ENCODE measurements at regions not wholly inside any gene's neighbourhood (a gene's known extent, or its start where the extent isn't known, plus 50 kb on each side); places are given as distances from the start of the nearest gene placed in this dataset.

- intact Hi-C loops (cut with DNase I) = no loop called here
- no peaks in the 10 kb centered on the region for H3K9me3 ChIP-seq
- H3K27me3 ChIP-seq (ENCODE audit: insufficient read depth in 3 of 3, low read length in 2 of 3) = no peaks in the 10 kb centered on the region
- DNase-seq (no peak), ATAC-seq (no peak)
- no peak overlapping the region for H3K4me3 ChIP-seq
- no peaks in the 10 kb centered on the region for H3K4me1 ChIP-seq
- H3K27ac ChIP-seq = no peak overlapping the region
- no peaks in the 10 kb centered on the region for H3K36me3 ChIP-seq (ENCODE audit: insufficient read depth in 1 of 2, low read depth in 1 of 2)
- 53 to 66% (median 58%) methylated on average over 6 of the region's 6 CpGs for WGBS, 3 donors
- no peak for TF ChIP-seq CTCF (IDR thresholded peaks at IDR 0.05)
Observed at GRCh38 chr2:113831161-113831560, 58.7 kb upstream of the ACTR3 start.

DNA sequence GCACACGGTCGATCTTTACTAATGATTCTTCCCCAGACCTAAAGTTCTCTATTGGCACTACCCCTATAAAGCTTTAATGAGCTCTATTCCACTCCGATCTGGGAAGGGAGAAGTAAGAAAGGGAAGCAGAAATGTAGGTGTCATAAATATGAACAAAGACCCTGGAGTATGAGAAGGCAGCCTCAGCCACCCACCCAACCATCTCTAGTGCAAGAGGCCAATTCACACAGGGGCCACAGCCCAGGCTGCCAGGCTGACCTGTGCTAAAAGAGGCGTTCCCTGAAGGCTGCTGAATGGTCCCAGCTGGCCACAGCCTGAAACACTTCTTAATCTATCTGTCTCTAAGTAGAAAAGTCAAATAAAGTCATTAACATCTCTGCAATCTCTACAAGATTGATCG is 60.1 kb upstream of the ACTR3 start:
- no peaks in the 10 kb centered on the region for H3K27me3 ChIP-seq (ENCODE audit: insufficient read depth in 3 of 3, low read length in 2 of 3)
- ATAC-seq (no peak), DNase-seq (no peak)
- no peaks in the 10 kb centered on the region for H3K36me3 ChIP-seq (ENCODE audit: insufficient read depth in 1 of 2, low read depth in 1 of 2)
- 64 to 80% (median 75%) methylated on average over 5 of the region's 5 CpGs for WGBS, 3 donors
- no peaks in the 10 kb centered on the region for H3K9me3 ChIP-seq
- intact Hi-C loops (cut with DNase I) = no loop called here
- no peak overlapping the region for H3K27ac ChIP-seq
- no peak for TF ChIP-seq CTCF (IDR thresholded peaks at IDR 0.05)
- H3K4me3 ChIP-seq = no peak overlapping the region
- H3K4me1 ChIP-seq = no peaks in the 10 kb centered on the region

DNA sequence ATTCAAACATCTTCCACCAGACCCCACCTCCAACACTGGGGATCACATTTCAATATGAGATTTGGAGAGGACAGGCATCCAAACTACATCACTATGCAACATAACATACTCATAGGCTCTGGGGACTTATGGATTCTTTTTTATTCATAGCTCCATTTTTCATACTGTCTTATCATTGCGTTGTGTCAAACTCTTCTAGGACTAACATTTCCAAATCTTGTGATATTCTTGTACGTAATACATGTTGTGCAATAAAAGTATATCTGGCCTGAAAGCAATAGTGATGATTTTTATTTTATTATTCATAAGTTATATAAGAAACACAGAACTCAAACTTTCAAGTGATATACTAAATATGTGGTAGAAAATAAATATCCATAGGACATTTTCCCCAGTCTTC is 60.6 kb upstream of the ACTR3 start:
- H3K27ac ChIP-seq = no peak overlapping the region
- no peaks in the 10 kb centered on the region for H3K27me3 ChIP-seq (ENCODE audit: insufficient read depth in 3 of 3, low read length in 2 of 3)
- DNase-seq (no peak), ATAC-seq (no peak)
- 89 to 93% (median 90%) methylated on average over 2 of the region's 2 CpGs for WGBS, 3 donors
- H3K4me1 ChIP-seq = no peaks in the 10 kb centered on the region
- H3K9me3 ChIP-seq = no peaks in the 10 kb centered on the region
- intact Hi-C loops (cut with DNase I) = no loop called here
- TF ChIP-seq CTCF (IDR thresholded peaks at IDR 0.05) = no peak
- H3K36me3 ChIP-seq (ENCODE audit: insufficient read depth in 1 of 2, low read depth in 1 of 2) = no peaks in the 10 kb centered on the region
- H3K4me3 ChIP-seq = no peak overlapping the region

DNA sequence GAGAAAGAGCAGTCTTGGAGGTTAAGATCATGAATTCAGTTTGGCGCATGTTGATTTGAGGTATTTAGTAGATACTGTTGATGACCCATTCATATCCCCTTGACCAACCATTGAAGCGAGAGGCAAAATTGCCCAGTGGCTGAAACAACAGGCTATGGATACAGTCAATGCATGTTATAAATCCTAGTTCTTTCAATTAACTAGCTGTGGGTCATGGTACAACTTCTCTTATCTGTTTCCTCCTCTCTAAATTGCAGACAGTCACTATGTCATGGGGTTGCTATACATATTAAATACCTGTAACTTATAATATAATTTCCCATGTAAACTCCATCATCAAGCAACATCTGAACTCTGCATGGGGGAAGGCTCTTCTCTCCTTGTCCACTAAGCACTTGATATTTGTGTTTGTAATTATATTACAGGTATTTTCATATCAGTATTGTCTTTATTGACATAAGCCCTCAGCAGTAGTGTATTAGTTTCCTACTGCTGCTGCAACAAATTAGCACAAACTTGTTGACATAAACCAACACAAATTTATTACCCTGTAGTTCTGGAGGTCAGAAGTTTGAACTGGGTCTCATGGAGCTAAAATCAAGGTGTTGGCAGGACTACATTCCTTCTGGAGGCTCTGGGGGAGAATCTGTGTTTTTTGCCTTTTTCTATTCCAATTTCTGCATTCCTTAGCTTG is 61.7 kb upstream of the ACTR3 start:
- Histone ChIP-seq H3K4me1 (no peaks in the 10 kb centered on the region), H3K36me3 (ENCODE audit: insufficient read depth in 1 of 2, low read depth in 1 of 2) (no peaks in the 10 kb centered on the region), H3K9me3 (no peaks in the 10 kb centered on the region), H3K27ac (no peak overlapping the region), H3K27me3 (ENCODE audit: insufficient read depth in 3 of 3, low read length in 2 of 3) (no peaks in the 10 kb centered on the region), H3K4me3 (no peak overlapping the region)
- intact Hi-C loops (cut with DNase I) = no loop called here
- ATAC-seq (no peak), DNase-seq (no peak)
- 94 to 100% (median 97%) methylated on average over 2 of the region's 2 CpGs for WGBS, 3 donors
- TF ChIP-seq CTCF (IDR thresholded peaks at IDR 0.05) = no peak

DNA sequence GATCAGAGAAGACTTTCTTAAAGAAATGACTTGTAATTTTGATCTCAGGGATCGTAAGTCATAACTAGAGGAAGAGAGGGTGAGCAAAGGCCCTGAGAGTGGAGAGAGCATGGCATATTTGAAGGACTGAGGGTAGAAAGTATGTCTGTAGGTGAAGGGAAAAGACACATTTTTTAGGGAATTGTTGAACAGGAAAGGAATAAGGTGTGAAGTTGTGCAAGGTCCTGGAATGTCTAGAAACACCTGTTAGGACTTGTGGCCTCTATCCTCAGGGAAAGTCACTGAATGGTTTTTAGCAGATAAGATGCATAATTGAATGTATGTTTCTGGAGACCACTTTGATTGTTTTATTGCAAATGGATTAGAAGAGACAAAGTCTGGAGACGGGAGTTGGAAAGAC is 62.5 kb upstream of the ACTR3 start:
- Histone ChIP-seq H3K4me1 (no peaks in the 10 kb centered on the region), H3K36me3 (ENCODE audit: insufficient read depth in 1 of 2, low read depth in 1 of 2) (no peaks in the 10 kb centered on the region), H3K27ac (no peak overlapping the region), H3K4me3 (no peak overlapping the region), H3K9me3 (no peaks in the 10 kb centered on the region), H3K27me3 (ENCODE audit: insufficient read depth in 3 of 3, low read length in 2 of 3) (no peaks in the 10 kb centered on the region)
- 91 to 93% (median 92%) methylated on average over 2 of the region's 2 CpGs for WGBS, 3 donors
- DNase-seq (no peak), ATAC-seq (no peak)
- intact Hi-C loops (cut with DNase I) = no loop called here
- no peak for TF ChIP-seq CTCF (IDR thresholded peaks at IDR 0.05)

All from psoas muscle (tissue), 7 donors.